Neural cell (in vitro differentiated cells): ENCODE measurements at regions not wholly inside any gene's neighbourhood (a gene's known extent, or its start where the extent isn't known, plus 50 kb on each side); places are given as distances from the start of the nearest gene placed in this dataset.

ENCODE experiments used
- H2AFZ ChIP-seq: fragments of 200-600, 300-800 bp; sonication (generic), shearing (Covaris generic); 2 replicates; pipeline ENCODE4 v1.6.0; 2014; ENCODE audit warnings: low read depth, mild to moderate bottlenecking, antibody characterized with exemption, low read length, moderate library complexity
- H3F3A ChIP-seq: fragments of 200-600 bp; shearing (Covaris generic); 2 replicates; pipeline ENCODE4 v1.6.1; 2016; ENCODE audit warnings: mild to moderate bottlenecking, moderate library complexity, mixed read lengths, antibody characterized with exemption, low read length; ENCODE audit not compliant: insufficient read depth, poor library complexity, severe bottlenecking
- H3K27ac ChIP-seq: fragments of 200-600, 300-800 bp; sonication (generic), shearing (Covaris generic); 2 replicates; pipeline ENCODE4 v1.5.1; 2014; ENCODE audit warnings: mild to moderate bottlenecking, low read length, moderate library complexity
- H3K27me3 ChIP-seq: fragments of 300-800, 200-600 bp; sonication (generic), shearing (Covaris generic); 2 replicates; pipeline ENCODE4 v1.6.0; 2014; ENCODE audit warnings: mild to moderate bottlenecking, low read depth, low read length, moderate library complexity; ENCODE audit not compliant: insufficient read depth
- H3K36me3 ChIP-seq: fragments of 300-800, 200-600 bp; sonication (generic), shearing (Covaris generic); 2 replicates; pipeline ENCODE4 v1.5.1; 2014; ENCODE audit warnings: mild to moderate bottlenecking, antibody characterized with exemption, low read length, moderate library complexity; ENCODE audit not compliant: insufficient read depth
- H3K4me2 ChIP-seq: fragments of 300-800, 200-600 bp; sonication (generic), shearing (Covaris generic); 2 replicates; pipeline ENCODE4 v1.6.0; 2014; ENCODE audit warnings: mild to moderate bottlenecking, low read length
- H3K4me3 ChIP-seq: fragments of 300-800, 200-600 bp; sonication (generic), shearing (Covaris generic); 2 replicates; pipeline ENCODE4 v1.5.1; 2014; ENCODE audit warnings: mild to moderate bottlenecking, low read length, moderate library complexity
- H3K79me2 ChIP-seq: fragments of 200-600 bp; shearing (Covaris generic); replicated peaks from 2 replicates; pipeline ENCODE4 v1.6.0; 2014; ENCODE audit warnings: mild to moderate bottlenecking, low read length, moderate library complexity; ENCODE audit not compliant: insufficient read depth
- H3K9ac ChIP-seq: fragments of 300-800, 200-600 bp; sonication (generic), shearing (Covaris generic); 2 replicates; pipeline ENCODE4 v1.6.1; 2016; ENCODE audit warnings: mild to moderate bottlenecking, low read length, mixed read lengths
- H3K9me2 ChIP-seq: fragments of 200-600 bp; shearing (Covaris generic); 2 replicates; pipeline ENCODE4 v1.6.1; 2016; ENCODE audit warnings: mild to moderate bottlenecking, low read length, mixed read lengths; ENCODE audit not compliant: insufficient read depth
- H3K9me3 ChIP-seq: fragments of 200-600, 300-800 bp; sonication (generic), shearing (Covaris generic); 2 replicates; pipeline ENCODE4 v1.6.1; 2016; ENCODE audit warnings: mild to moderate bottlenecking, mixed run types, low read length, moderate library complexity, mixed read lengths
- H4K20me1 ChIP-seq: fragments of 200-600 bp; shearing (Covaris generic); 2 replicates; pipeline ENCODE4 v1.6.1; 2016; ENCODE audit warnings: mild to moderate bottlenecking, mixed run types; ENCODE audit not compliant: insufficient read depth
- EP300 ChIP-seq: fragments of 450-650 bp; conservative IDR thresholded peaks from 2 replicates; pipeline ENCODE4 v1.6.1; 2014; ENCODE audit warnings: antibody characterized with exemption, mild to moderate bottlenecking, moderate library complexity; ENCODE audit not compliant: poor library complexity, severe bottlenecking
- EZH2 ChIP-seq: fragments of 200-600, 300-800 bp; shearing (Covaris generic), sonication (generic); IDR thresholded peaks from 2 replicates; pipeline ENCODE4 v1.6.1; 2014; ENCODE audit warnings: antibody characterized with exemption, low read length, borderline replicate concordance, mild to moderate bottlenecking; ENCODE audit not compliant: insufficient read depth, poor library complexity, severe bottlenecking
- MXI1 ChIP-seq: fragments of 450-650 bp; conservative IDR thresholded peaks from 2 replicates; pipeline ENCODE4 v1.6.1; 2014; ENCODE audit warnings: antibody characterized with exemption, mild to moderate bottlenecking; ENCODE audit not compliant: poor library complexity, severe bottlenecking
- POLR2AphosphoS5 ChIP-seq: IDR thresholded peaks from 2 replicates; pipeline ENCODE4 v1.6.1; 2012
- RAD21 ChIP-seq: fragments of 450-650 bp; conservative IDR thresholded peaks from 2 replicates; pipeline ENCODE4 v1.6.1; 2014; ENCODE audit warnings: antibody characterized with exemption, mild to moderate bottlenecking, moderate library complexity
- SMC3 ChIP-seq: fragments of 450-650 bp; conservative IDR thresholded peaks from 2 replicates; pipeline ENCODE4 v1.6.1; 2014; ENCODE audit warnings: antibody characterized with exemption, mild to moderate bottlenecking, moderate library complexity; ENCODE audit not compliant: poor library complexity
- TAF1 ChIP-seq: IDR thresholded peaks from 2 replicates; pipeline ENCODE4 v1.6.1; 2012; ENCODE audit warnings: low read depth
- TF ChIP-seq, protein P1 (sequence below): IDR thresholded peaks from 2 replicates; pipeline ENCODE4 v1.6.1; 2012; ENCODE audit warnings: borderline replicate concordance
- TF ChIP-seq, protein P2 (sequence below): fragments of 450-650 bp; IDR thresholded peaks from 2 replicates; pipeline ENCODE4 v1.5.1; 2014; ENCODE audit warnings: antibody characterized with exemption, mild to moderate bottlenecking, moderate library complexity; ENCODE audit not compliant: poor library complexity, severe bottlenecking

DNA sequence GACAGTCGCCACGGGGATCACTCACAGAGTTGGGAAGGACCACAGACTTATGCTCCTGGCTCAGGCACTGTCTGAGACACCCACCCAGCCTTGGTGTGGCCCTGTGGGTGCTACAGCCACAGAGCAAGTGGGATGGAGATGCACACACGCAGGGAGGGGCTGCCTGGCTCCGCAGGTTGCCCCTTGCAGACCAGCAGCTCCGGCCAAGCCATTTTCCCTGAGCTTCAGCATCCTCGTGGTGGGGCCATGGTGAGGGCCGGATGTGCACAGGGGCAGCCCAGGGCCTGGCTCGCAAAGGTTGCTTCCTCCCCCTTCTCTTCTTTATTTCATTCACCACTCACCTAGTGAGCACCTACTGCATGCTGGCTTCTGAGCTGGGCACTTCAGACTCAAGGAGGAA is 55.4 kb upstream of the GRIP2 start:
- H4K20me1 ChIP-seq: no peaks in the 10 kb centered on the region
- no peak overlapping the region for H3K4me2 ChIP-seq
- no peak overlapping the region for H2AFZ ChIP-seq
- H3K4me3 ChIP-seq: no peak overlapping the region
- H3K27ac ChIP-seq: no peak overlapping the region
- no peak overlapping the region for H3K9ac ChIP-seq
- H3K9me2 ChIP-seq: no peaks in the 10 kb centered on the region
- H3K27me3 ChIP-seq: no peaks in the 10 kb centered on the region
- H3K79me2 ChIP-seq: no peaks in the 10 kb centered on the region
- H3K9me3 ChIP-seq: no peaks in the 10 kb centered on the region
- no peaks in the 10 kb centered on the region for H3K36me3 ChIP-seq
- no peak for TF ChIP-seq RAD21
- no peak for TF ChIP-seq SMC3
- TF ChIP-seq, protein P1, sequence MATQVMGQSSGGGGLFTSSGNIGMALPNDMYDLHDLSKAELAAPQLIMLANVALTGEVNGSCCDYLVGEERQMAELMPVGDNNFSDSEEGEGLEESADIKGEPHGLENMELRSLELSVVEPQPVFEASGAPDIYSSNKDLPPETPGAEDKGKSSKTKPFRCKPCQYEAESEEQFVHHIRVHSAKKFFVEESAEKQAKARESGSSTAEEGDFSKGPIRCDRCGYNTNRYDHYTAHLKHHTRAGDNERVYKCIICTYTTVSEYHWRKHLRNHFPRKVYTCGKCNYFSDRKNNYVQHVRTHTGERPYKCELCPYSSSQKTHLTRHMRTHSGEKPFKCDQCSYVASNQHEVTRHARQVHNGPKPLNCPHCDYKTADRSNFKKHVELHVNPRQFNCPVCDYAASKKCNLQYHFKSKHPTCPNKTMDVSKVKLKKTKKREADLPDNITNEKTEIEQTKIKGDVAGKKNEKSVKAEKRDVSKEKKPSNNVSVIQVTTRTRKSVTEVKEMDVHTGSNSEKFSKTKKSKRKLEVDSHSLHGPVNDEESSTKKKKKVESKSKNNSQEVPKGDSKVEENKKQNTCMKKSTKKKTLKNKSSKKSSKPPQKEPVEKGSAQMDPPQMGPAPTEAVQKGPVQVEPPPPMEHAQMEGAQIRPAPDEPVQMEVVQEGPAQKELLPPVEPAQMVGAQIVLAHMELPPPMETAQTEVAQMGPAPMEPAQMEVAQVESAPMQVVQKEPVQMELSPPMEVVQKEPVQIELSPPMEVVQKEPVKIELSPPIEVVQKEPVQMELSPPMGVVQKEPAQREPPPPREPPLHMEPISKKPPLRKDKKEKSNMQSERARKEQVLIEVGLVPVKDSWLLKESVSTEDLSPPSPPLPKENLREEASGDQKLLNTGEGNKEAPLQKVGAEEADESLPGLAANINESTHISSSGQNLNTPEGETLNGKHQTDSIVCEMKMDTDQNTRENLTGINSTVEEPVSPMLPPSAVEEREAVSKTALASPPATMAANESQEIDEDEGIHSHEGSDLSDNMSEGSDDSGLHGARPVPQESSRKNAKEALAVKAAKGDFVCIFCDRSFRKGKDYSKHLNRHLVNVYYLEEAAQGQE: no peak
- TF ChIP-seq, protein P2, sequence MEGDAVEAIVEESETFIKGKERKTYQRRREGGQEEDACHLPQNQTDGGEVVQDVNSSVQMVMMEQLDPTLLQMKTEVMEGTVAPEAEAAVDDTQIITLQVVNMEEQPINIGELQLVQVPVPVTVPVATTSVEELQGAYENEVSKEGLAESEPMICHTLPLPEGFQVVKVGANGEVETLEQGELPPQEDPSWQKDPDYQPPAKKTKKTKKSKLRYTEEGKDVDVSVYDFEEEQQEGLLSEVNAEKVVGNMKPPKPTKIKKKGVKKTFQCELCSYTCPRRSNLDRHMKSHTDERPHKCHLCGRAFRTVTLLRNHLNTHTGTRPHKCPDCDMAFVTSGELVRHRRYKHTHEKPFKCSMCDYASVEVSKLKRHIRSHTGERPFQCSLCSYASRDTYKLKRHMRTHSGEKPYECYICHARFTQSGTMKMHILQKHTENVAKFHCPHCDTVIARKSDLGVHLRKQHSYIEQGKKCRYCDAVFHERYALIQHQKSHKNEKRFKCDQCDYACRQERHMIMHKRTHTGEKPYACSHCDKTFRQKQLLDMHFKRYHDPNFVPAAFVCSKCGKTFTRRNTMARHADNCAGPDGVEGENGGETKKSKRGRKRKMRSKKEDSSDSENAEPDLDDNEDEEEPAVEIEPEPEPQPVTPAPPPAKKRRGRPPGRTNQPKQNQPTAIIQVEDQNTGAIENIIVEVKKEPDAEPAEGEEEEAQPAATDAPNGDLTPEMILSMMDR: no peak
- no peak for TF ChIP-seq TAF1
- TF ChIP-seq EZH2: no peak
- TF ChIP-seq EP300: no peak
- TF ChIP-seq MXI1: no peak
- no peak for TF ChIP-seq POLR2AphosphoS5
- H3F3A ChIP-seq: no peaks in the 10 kb centered on the region

DNA sequence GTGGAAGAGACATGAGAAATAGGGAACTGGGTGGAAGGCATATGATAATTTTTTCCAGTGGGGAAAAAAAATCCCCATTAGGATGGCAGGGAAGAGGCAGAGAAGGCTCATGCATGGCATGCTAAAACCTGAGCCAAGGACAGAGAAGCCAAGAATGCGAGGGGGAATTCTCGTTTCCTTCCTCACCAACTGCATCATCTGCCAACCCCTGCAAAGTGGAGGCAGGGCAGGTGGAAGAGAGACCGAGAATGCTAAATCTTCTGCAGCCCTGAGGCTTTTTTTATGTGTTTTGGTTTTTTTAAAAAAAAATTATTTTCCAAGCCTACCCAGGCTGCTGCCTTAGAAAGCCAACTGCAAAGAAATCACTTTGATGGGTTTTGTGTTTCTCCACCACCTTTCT is 54.3 kb upstream of the CCDC174 start:
- H3K27me3 ChIP-seq: peaks cover 12% of the 10 kb centered on the region
- H4K20me1 ChIP-seq: no peaks in the 10 kb centered on the region

More for the DNA sequence above, 54.3 kb upstream of the CCDC174 start:
- peak overlapping the region; percentile 42 for H2AFZ ChIP-seq
- no peaks in the 10 kb centered on the region for H3K79me2 ChIP-seq
- H3K36me3 ChIP-seq: no peaks in the 10 kb centered on the region
- peak overlapping the region; percentile 16 for H3K4me2 ChIP-seq
- peak overlapping the region; percentile 87 for H3K27ac ChIP-seq
- H3K9me2 ChIP-seq: no peaks in the 10 kb centered on the region
- peak overlapping the region; percentile 63 for H3K9ac ChIP-seq
- no peaks in the 10 kb centered on the region for H3K9me3 ChIP-seq
- TF ChIP-seq POLR2AphosphoS5: no peak
- TF ChIP-seq, protein P1: peak; percentile 5
- peak overlapping the region; percentile 44 for H3K4me3 ChIP-seq
- no peaks in the 10 kb centered on the region for H3F3A ChIP-seq
